ENCODE measurements at regions not wholly inside any gene's neighbourhood (a gene's known extent, or its start where the extent isn't known, plus 50 kb on each side); places are given as distances from the start of the nearest gene placed in this dataset.
"Not testable (repeated sequence)": the region's sequence is repeated elsewhere in the genome, so short reads cannot be mapped to it uniquely, and the experiment has no call there.

DNA sequence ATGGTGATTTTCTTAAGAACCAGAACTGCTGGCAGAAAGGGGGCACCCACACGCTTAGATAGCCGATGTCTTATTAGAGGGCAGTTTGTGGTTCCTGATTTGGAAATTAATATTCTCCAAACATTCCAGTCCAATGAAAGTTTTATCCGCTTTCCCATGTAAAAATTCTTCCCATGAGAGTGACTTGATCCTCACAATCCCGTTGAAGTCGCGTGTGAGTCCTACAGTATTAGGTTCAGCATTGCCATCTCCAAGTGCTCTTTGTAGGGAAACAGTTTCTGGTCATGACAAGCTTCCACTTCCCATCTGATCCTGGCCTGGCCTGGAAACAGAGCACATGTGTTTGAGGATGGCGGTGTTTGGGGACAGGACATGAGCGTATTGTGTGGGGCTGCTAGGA is 176.9 kb downstream of the ADRA2C start:
- H4K8ac ChIP-seq (ENCODE audit: low read depth, low read length); H3K14ac ChIP-seq (ENCODE audit: low read length); H3K9me3 ChIP-seq (ENCODE audit: insufficient read depth, low read depth, low read length); H3K27me3 ChIP-seq (ENCODE audit: insufficient read depth, low read length); H4K91ac ChIP-seq (ENCODE audit: low read depth, low read length); H3K27ac ChIP-seq (ENCODE audit: low read depth, low read length); DNase-seq; H2AK5ac ChIP-seq (ENCODE audit: low read length); H3K36me3 ChIP-seq (ENCODE audit: control insufficient read depth in 1 of 2, insufficient read depth in 2 of 2, low read length in 2 of 2); H2BK12ac ChIP-seq (ENCODE audit: low read length); H3K79me1 ChIP-seq (ENCODE audit: low read length); H2BK5ac ChIP-seq (ENCODE audit: low read depth, low read length, poor library complexity); H4K12ac ChIP-seq (ENCODE audit: low read depth, low read length); H3K9ac ChIP-seq (ENCODE audit: low read length); H3K4me1 ChIP-seq (ENCODE audit: control insufficient read depth in 1 of 2, insufficient read depth in 2 of 2, low read length in 2 of 2); H2BK120ac ChIP-seq (ENCODE audit: insufficient read depth, low read length, poor library complexity); H3K79me2 ChIP-seq (ENCODE audit: control insufficient read depth, insufficient read depth, low read length, poor library complexity); H3K4me3 ChIP-seq (ENCODE audit: low read depth, low read length); H3K18ac ChIP-seq (ENCODE audit: low read length); H2AFZ ChIP-seq (ENCODE audit: insufficient read depth, low read length, poor library complexity); H3K4ac ChIP-seq (ENCODE audit: low read depth, low read length); H3K23ac ChIP-seq (ENCODE audit: low read length); H3K4me2 ChIP-seq (ENCODE audit: low read length): not testable (repeated sequence)
- no CpG with 5 or more reads among the region's 8 CpGs for WGBS (ENCODE audit: extremely low coverage, insufficient coverage, insufficient read length)

DNA sequence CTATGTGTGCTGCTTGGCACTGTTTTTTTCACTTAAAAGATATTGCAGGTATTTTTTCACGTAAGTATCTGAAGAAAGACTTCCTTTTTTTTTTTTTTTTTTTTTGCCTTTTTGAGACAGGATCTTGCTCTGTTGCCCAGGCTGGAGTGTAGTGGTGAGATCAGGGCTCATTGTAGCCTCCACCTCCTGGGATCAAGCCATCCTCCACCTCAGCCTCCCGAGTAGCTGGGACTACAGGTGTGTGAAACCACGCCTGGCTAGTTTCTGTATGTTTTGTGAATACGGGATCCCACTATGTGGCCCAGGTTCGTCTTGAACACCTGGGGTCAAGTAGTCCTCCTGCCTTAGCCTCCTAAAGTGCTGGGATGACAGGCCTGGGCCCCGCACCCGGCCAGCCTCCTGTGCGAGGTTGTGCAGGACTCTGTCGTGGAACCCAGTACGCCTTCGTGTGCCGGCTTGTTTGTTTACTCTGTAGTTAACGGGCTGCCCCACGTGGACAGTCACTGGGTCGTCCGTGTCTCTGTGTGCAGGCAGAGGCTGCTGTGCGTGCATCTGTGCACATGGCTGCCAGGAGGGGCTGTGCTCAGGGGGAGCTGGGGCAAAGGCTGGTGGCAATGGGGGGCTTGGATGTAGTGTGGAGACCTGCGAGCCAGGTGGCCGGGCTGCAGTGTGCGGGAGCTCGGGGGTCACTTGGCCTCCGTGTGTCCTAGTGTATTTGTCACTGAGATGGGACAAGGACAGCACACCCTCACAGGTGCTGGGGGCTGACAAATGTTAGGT is 179.5 kb downstream of the ADRA2C start:
- Histone ChIP-seq H3K14ac (ENCODE audit: low read length) (no peak overlapping the region), H3K18ac (ENCODE audit: low read length) (no peak overlapping the region), H4K8ac (ENCODE audit: low read depth, low read length) (no peak overlapping the region), H2BK5ac (ENCODE audit: low read depth, low read length, poor library complexity) (no peak overlapping the region), H3K4me2 (ENCODE audit: low read length) (no peak overlapping the region), H3K9me3 (ENCODE audit: insufficient read depth, low read depth, low read length) (no peaks in the 10 kb centered on the region), H3K79me1 (ENCODE audit: low read length) (no peaks in the 10 kb centered on the region), H4K91ac (ENCODE audit: low read depth, low read length) (no peak overlapping the region), H3K4me3 (ENCODE audit: low read depth, low read length) (no peak overlapping the region), H2AFZ (ENCODE audit: insufficient read depth, low read length, poor library complexity) (no peak overlapping the region), H3K4me1 (ENCODE audit: control insufficient read depth in 1 of 2, insufficient read depth in 2 of 2, low read length in 2 of 2) (no peaks in the 10 kb centered on the region), H2BK12ac (ENCODE audit: low read length) (no peak overlapping the region), H3K4ac (ENCODE audit: low read depth, low read length) (no peak overlapping the region), H3K36me3 (ENCODE audit: control insufficient read depth in 1 of 2, insufficient read depth in 2 of 2, low read length in 2 of 2) (no peaks in the 10 kb centered on the region), H3K79me2 (ENCODE audit: control insufficient read depth, insufficient read depth, low read length, poor library complexity) (no peaks in the 10 kb centered on the region), H3K27me3 (ENCODE audit: insufficient read depth, low read length) (no peaks in the 10 kb centered on the region), H3K27ac (ENCODE audit: low read depth, low read length) (no peak overlapping the region), H3K9ac (ENCODE audit: low read length) (no peak overlapping the region), H2BK120ac (ENCODE audit: insufficient read depth, low read length, poor library complexity) (no peak overlapping the region), H3K23ac (ENCODE audit: low read length) (no peak overlapping the region), H2AK5ac (ENCODE audit: low read length) (no peak overlapping the region), H4K12ac (ENCODE audit: low read depth, low read length) (no peak overlapping the region)
- DNase-seq: no peak
- WGBS (ENCODE audit: extremely low coverage, insufficient coverage, insufficient read length): no CpG with 5 or more reads among the region's 22 CpGs

DNA sequence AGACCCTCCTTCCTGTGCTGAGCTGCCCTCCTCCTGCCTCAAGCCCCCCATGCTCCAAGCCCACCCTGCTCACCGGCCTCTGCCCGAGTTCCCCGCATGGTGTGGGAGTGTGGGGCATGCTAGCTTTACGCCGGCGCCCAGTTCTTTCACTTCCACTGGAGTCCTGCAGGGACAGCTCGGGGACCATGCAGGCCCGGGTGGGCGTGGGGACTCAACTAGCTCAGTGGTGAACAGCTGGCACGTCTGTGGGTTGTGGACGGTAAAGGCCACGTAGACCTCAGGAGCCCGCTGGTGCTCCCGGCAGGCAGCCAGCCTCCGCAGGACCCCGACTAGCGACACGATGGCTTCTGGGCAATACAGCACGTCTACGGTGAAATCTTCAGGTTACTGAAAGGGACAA is 180.4 kb downstream of the ADRA2C start:
- H4K8ac ChIP-seq (ENCODE audit: low read depth, low read length); H3K23ac ChIP-seq (ENCODE audit: low read length); DNase-seq; H3K18ac ChIP-seq (ENCODE audit: low read length); H2BK12ac ChIP-seq (ENCODE audit: low read length); H3K4me1 ChIP-seq (ENCODE audit: control insufficient read depth in 1 of 2, insufficient read depth in 2 of 2, low read length in 2 of 2); H3K4me2 ChIP-seq (ENCODE audit: low read length); H3K14ac ChIP-seq (ENCODE audit: low read length); H4K12ac ChIP-seq (ENCODE audit: low read depth, low read length); H3K79me1 ChIP-seq (ENCODE audit: low read length); H2BK5ac ChIP-seq (ENCODE audit: low read depth, low read length, poor library complexity); H3K27ac ChIP-seq (ENCODE audit: low read depth, low read length); H3K27me3 ChIP-seq (ENCODE audit: insufficient read depth, low read length); H3K9me3 ChIP-seq (ENCODE audit: insufficient read depth, low read depth, low read length); H3K4ac ChIP-seq (ENCODE audit: low read depth, low read length); H4K91ac ChIP-seq (ENCODE audit: low read depth, low read length); H3K9ac ChIP-seq (ENCODE audit: low read length); H2AK5ac ChIP-seq (ENCODE audit: low read length); H3K4me3 ChIP-seq (ENCODE audit: low read depth, low read length); H2AFZ ChIP-seq (ENCODE audit: insufficient read depth, low read length, poor library complexity); H2BK120ac ChIP-seq (ENCODE audit: insufficient read depth, low read length, poor library complexity); H3K79me2 ChIP-seq (ENCODE audit: control insufficient read depth, insufficient read depth, low read length, poor library complexity); H3K36me3 ChIP-seq (ENCODE audit: control insufficient read depth in 1 of 2, insufficient read depth in 2 of 2, low read length in 2 of 2): not testable (repeated sequence)
- WGBS (ENCODE audit: extremely low coverage, insufficient coverage, insufficient read length): no CpG with 5 or more reads among the region's 20 CpGs

GRCh38 chr4:3947761-3948160 is 181.6 kb downstream of the ADRA2C start:
- H3K9me3 ChIP-seq (ENCODE audit: insufficient read depth, low read depth, low read length); H3K4ac ChIP-seq (ENCODE audit: low read depth, low read length); H3K4me3 ChIP-seq (ENCODE audit: low read depth, low read length); H3K36me3 ChIP-seq (ENCODE audit: control insufficient read depth in 1 of 2, insufficient read depth in 2 of 2, low read length in 2 of 2); H2BK120ac ChIP-seq (ENCODE audit: insufficient read depth, low read length, poor library complexity); H3K18ac ChIP-seq (ENCODE audit: low read length); H3K4me2 ChIP-seq (ENCODE audit: low read length); H3K79me1 ChIP-seq (ENCODE audit: low read length); H3K27me3 ChIP-seq (ENCODE audit: insufficient read depth, low read length); H2BK12ac ChIP-seq (ENCODE audit: low read length); H3K14ac ChIP-seq (ENCODE audit: low read length); H4K12ac ChIP-seq (ENCODE audit: low read depth, low read length); H3K79me2 ChIP-seq (ENCODE audit: control insufficient read depth, insufficient read depth, low read length, poor library complexity); H3K9ac ChIP-seq (ENCODE audit: low read length); H3K27ac ChIP-seq (ENCODE audit: low read depth, low read length); H2AFZ ChIP-seq (ENCODE audit: insufficient read depth, low read length, poor library complexity); DNase-seq; H2BK5ac ChIP-seq (ENCODE audit: low read depth, low read length, poor library complexity); H4K91ac ChIP-seq (ENCODE audit: low read depth, low read length); H2AK5ac ChIP-seq (ENCODE audit: low read length); H3K4me1 ChIP-seq (ENCODE audit: control insufficient read depth in 1 of 2, insufficient read depth in 2 of 2, low read length in 2 of 2); H4K8ac ChIP-seq (ENCODE audit: low read depth, low read length); H3K23ac ChIP-seq (ENCODE audit: low read length): not testable (repeated sequence)
- no CpG with 5 or more reads among the region's 21 CpGs for WGBS (ENCODE audit: extremely low coverage, insufficient coverage, insufficient read length)

All from trophoblast cell (in vitro differentiated cells and primary cell).